SK-N-SH treated with all-trans-retinoic acid at 6 μM for 48 hours (cell line): ENCODE measurements at regions not wholly inside any gene's neighbourhood (a gene's known extent, or its start where the extent isn't known, plus 50 kb on each side); places are given as distances from the start of the nearest gene placed in this dataset.
A peak's percentile ranks its signal among the peaks of the same experiment; 100 is the strongest.

ENCODE experiments used
- ATAC-seq: fragments of 200-7000 bp; cut with Tn5 transposase; 3 replicates; pipeline ENCODE4 v1.9.1; 2020; ENCODE audit warnings: mild to moderate bottlenecking, moderate library complexity
- ARNTL ChIP-seq: fragments of 450-650 bp; formaldehyde crosslinking; IDR thresholded peaks from 2 replicates; pipeline ENCODE4 v1.5.0; 2020; ENCODE audit warnings: low read depth, mild to moderate bottlenecking, moderate library complexity, borderline replicate concordance
- CREB5 ChIP-seq: fragments of 250-450 bp; sonication (Bioruptor Pico); IDR thresholded peaks from 2 replicates; pipeline ENCODE4 v1.5.1; 2020; ENCODE audit warnings: low read depth, mild to moderate bottlenecking, moderate library complexity
- CSDC2 ChIP-seq: fragments of 250-450 bp; sonication (Bioruptor Pico); IDR thresholded peaks from 2 replicates; pipeline ENCODE4 v1.5.0; 2020; ENCODE audit warnings: mild to moderate bottlenecking, moderate library complexity
- CSRNP3 ChIP-seq: fragments of 250-450 bp; sonication (Bioruptor Pico); IDR thresholded peaks from 2 replicates; pipeline ENCODE4 v1.5.1; 2021; ENCODE audit warnings: mild to moderate bottlenecking, moderate library complexity
- ESRRG ChIP-seq: fragments of 250-450 bp; sonication (Bioruptor Pico); IDR thresholded peaks from 2 replicates; pipeline ENCODE4 v1.6.1; 2021; ENCODE audit warnings: mild to moderate bottlenecking
- GLIS3 ChIP-seq: fragments of 250-450 bp; sonication (Bioruptor Pico); IDR thresholded peaks from 2 replicates; pipeline ENCODE4 v1.5.0; 2020; ENCODE audit warnings: mild to moderate bottlenecking, moderate library complexity
- ISL1 ChIP-seq: fragments of 250-450 bp; sonication (Bioruptor Pico); IDR thresholded peaks from 2 replicates; pipeline ENCODE4 v2.1.2; 2022; ENCODE audit warnings: mild to moderate bottlenecking, moderate library complexity
- PATZ1 ChIP-seq: fragments of 250-450 bp; sonication (Bioruptor Pico); IDR thresholded peaks from 2 replicates; pipeline ENCODE4 v1.8.0; 2020; ENCODE audit warnings: mild to moderate bottlenecking, moderate library complexity, borderline replicate concordance
- POU6F1 ChIP-seq: fragments of 250-450 bp; sonication (Bioruptor Pico); IDR thresholded peaks from 2 replicates; pipeline ENCODE4 v1.8.0; 2021; ENCODE audit warnings: low read depth, mild to moderate bottlenecking, moderate library complexity, borderline replicate concordance
- PPARA ChIP-seq: fragments of 250-450 bp; sonication (Bioruptor Pico); IDR thresholded peaks from 2 replicates; pipeline ENCODE4 v1.5.0; 2020; ENCODE audit warnings: mild to moderate bottlenecking, borderline replicate concordance
- RARB ChIP-seq: fragments of 250-450 bp; sonication (Bioruptor Pico); IDR thresholded peaks from 2 replicates; pipeline ENCODE4 v1.8.0; 2021; ENCODE audit warnings: mild to moderate bottlenecking, moderate library complexity
- TCF4 ChIP-seq: fragments of 250-450 bp; sonication (Bioruptor Pico); IDR thresholded peaks from 2 replicates; pipeline ENCODE4 v1.8.0; 2021; ENCODE audit warnings: mild to moderate bottlenecking, moderate library complexity, borderline replicate concordance
- TOX ChIP-seq: fragments of 250-450 bp; sonication (Bioruptor Pico); IDR thresholded peaks from 2 replicates; pipeline ENCODE4 v1.8.0; 2021; ENCODE audit warnings: mild to moderate bottlenecking, moderate library complexity, borderline replicate concordance
- TSHZ2 ChIP-seq: fragments of 250-450 bp; sonication (Bioruptor Pico); IDR thresholded peaks from 2 replicates; pipeline ENCODE4 v1.5.0; 2020; ENCODE audit warnings: mild to moderate bottlenecking, moderate library complexity
- ZC3H10 ChIP-seq: fragments of 250-450 bp; sonication (Bioruptor Pico); IDR thresholded peaks from 2 replicates; pipeline ENCODE4 v1.5.1; 2021; ENCODE audit warnings: mild to moderate bottlenecking, moderate library complexity
- ZFP30 ChIP-seq: fragments of 450-650 bp; formaldehyde crosslinking; IDR thresholded peaks from 2 replicates; pipeline ENCODE4 v1.5.0; 2022; ENCODE audit warnings: mild to moderate bottlenecking, moderate library complexity
- ZNF565 ChIP-seq: fragments of 450-650 bp; formaldehyde crosslinking; conservative IDR thresholded peaks from 2 replicates; pipeline ENCODE4 v1.5.0; 2020; ENCODE audit warnings: low read depth, mild to moderate bottlenecking, moderate library complexity
- ZNF70 ChIP-seq: fragments of 450-650 bp; formaldehyde crosslinking; IDR thresholded peaks from 2 replicates; pipeline ENCODE4 v1.5.0; 2020; ENCODE audit warnings: mild to moderate bottlenecking, moderate library complexity
- ZNF8 ChIP-seq: fragments of 450-650 bp; formaldehyde crosslinking; IDR thresholded peaks from 2 replicates; pipeline ENCODE4 v1.5.0; 2020; ENCODE audit warnings: mild to moderate bottlenecking, moderate library complexity

GRCh38 chr4:166153548-166153947, 280.5 kb downstream of the TLL1 start:
- no peak for TF ChIP-seq TSHZ2 (CRISPR knock-in tag)
- TF ChIP-seq PPARA (CRISPR knock-in tag) = no peak
- no peak for ATAC-seq

GRCh38 chr4:166162327-166162726, 289.3 kb downstream of the TLL1 start:
- TF ChIP-seq RARB (CRISPR knock-in tag) (no peak), ZC3H10 (no peak), TOX (no peak), POU6F1 (CRISPR knock-in tag) (no peak), ARNTL (CRISPR knock-in tag) (no peak), TSHZ2 (CRISPR knock-in tag) (no peak), GLIS3 (CRISPR knock-in tag) (no peak), PATZ1 (CRISPR knock-in tag) (no peak), CSDC2 (CRISPR knock-in tag) (no peak), CREB5 (CRISPR knock-in tag) (no peak), CSRNP3 (CRISPR knock-in tag) (no peak), ISL1 (no peak), PPARA (CRISPR knock-in tag) (no peak)
- TF ChIP-seq, all 23 proteins: peak for 0
- ATAC-seq = no peak

- peak; percentile 97 for ATAC-seq
- TF ChIP-seq ARNTL (CRISPR knock-in tag) (no peak), ZNF8 (CRISPR knock-in tag) (no peak), ZNF565 (CRISPR knock-in tag) (no peak), ESRRG (CRISPR knock-in tag) (no peak), POU6F1 (CRISPR knock-in tag) (no peak), CSRNP3 (CRISPR knock-in tag) (no peak), GLIS3 (CRISPR knock-in tag) (no peak), CSDC2 (CRISPR knock-in tag) (no peak), TCF4 (CRISPR knock-in tag) (no peak), ZC3H10 (no peak), ZNF70 (CRISPR knock-in tag) (no peak), ZFP30 (CRISPR knock-in tag) (no peak), ISL1 (no peak)
These were observed 292.9 kb downstream of the TLL1 start for GRCh38 chr4:166165829-166166420.
